ENCODE measurements at regions not wholly inside any gene's neighbourhood (a gene's known extent, or its start where the extent isn't known, plus 50 kb on each side); places are given as distances from the start of the nearest gene placed in this dataset.
"Not testable (repeated sequence)": the region's sequence is repeated elsewhere in the genome, so short reads cannot be mapped to it uniquely, and the experiment has no call there.

DNA sequence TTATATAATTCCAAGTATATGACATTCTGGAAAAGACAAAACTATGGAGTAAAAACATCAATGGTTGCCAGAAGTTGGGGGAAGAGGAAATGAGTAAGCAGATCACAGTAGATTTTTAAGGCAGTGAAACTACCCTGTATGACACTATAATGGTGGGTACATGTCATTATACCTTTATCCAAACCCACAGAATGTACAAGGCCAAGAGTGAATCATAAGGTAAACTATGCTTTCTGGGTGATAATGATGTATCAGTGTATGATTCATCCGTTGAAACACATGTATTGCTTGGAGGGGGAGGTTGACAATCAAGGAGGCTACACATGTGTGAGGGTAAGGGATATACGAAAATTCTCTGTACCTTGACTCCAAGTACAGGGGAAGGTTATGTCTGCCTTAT, 862.7 kb downstream of the PLA2G4A start:
- Mint-ChIP-seq H3K36me3 (no peaks in the 10 kb centered on the region), H3K4me3 (no peak overlapping the region), H3K27me3 (ENCODE audit: low read depth in 3 of 3) (peaks cover 0 to 1% (median 0%) of the 10 kb centered on the region in 3 donors), H3K9me3 (peaks cover 3 to 63% (median 35%) of the 10 kb centered on the region in 6 donors), H3K27ac (no peak overlapping the region), H3K4me1 (no peaks in the 10 kb centered on the region)
- DNase-seq = no peak

DNA sequence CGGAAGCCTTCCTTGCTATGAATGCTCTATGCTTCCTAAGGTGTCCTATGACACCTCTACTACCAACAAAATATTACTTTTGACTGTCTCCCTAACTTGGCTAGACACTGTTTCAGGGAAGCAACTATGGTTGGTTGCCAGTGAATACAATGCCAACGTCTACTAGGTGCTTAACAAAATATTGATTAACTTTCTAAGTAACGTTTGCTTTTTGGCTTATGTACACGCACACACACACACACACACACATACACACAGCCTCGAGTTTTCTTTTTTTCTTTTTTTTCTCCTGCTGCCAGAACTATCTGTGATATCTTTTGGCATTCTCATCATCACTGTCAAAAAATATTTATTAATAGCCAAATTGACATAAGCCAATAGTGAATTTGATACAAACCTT, 864.0 kb downstream of the PLA2G4A start:
- Mint-ChIP-seq H3K4me3 (no peak overlapping the region), H3K4me1 (no peaks in the 10 kb centered on the region), H3K9me3 (peaks cover 7 to 65% (median 39%) of the 10 kb centered on the region in 6 donors), H3K27me3 (ENCODE audit: low read depth in 3 of 3) (peaks cover 0 to 1% (median 0%) of the 10 kb centered on the region in 3 donors), H3K27ac (no peak overlapping the region), H3K36me3 (no peaks in the 10 kb centered on the region)
- no peak for DNase-seq

DNA sequence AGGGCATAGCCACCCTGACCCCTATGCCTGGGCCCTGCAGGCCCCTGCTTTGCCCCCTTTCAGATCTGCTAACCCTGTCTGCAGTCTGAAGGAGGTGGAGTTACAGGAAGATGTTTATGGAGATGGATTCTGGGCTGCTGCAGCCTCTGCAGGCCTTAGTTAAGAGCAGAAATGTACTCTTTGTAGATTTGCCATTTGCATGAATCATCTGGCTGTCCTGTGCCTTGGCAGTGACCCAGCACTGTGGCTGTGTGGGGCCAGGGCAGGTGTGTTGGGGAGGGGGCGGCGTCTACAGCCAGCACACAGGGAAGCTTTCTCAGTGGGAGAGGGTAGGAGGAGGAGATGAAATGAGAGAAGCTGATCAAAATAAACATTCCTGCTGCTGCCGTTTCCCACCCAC, 867.3 kb downstream of the PLA2G4A start:
- peaks cover 6 to 55% (median 29%) of the 10 kb centered on the region in 6 donors for H3K9me3 Mint-ChIP-seq
- H3K4me3 Mint-ChIP-seq = no peak overlapping the region
- no peak overlapping the region for H3K27ac Mint-ChIP-seq
- H3K36me3 Mint-ChIP-seq = no peaks in the 10 kb centered on the region
- H3K27me3 Mint-ChIP-seq (ENCODE audit: low read depth in 3 of 3) = peaks cover 0 to 1% (median 0%) of the 10 kb centered on the region in 3 donors
- H3K4me1 Mint-ChIP-seq = no peaks in the 10 kb centered on the region
- DNase-seq = no peak

DNA sequence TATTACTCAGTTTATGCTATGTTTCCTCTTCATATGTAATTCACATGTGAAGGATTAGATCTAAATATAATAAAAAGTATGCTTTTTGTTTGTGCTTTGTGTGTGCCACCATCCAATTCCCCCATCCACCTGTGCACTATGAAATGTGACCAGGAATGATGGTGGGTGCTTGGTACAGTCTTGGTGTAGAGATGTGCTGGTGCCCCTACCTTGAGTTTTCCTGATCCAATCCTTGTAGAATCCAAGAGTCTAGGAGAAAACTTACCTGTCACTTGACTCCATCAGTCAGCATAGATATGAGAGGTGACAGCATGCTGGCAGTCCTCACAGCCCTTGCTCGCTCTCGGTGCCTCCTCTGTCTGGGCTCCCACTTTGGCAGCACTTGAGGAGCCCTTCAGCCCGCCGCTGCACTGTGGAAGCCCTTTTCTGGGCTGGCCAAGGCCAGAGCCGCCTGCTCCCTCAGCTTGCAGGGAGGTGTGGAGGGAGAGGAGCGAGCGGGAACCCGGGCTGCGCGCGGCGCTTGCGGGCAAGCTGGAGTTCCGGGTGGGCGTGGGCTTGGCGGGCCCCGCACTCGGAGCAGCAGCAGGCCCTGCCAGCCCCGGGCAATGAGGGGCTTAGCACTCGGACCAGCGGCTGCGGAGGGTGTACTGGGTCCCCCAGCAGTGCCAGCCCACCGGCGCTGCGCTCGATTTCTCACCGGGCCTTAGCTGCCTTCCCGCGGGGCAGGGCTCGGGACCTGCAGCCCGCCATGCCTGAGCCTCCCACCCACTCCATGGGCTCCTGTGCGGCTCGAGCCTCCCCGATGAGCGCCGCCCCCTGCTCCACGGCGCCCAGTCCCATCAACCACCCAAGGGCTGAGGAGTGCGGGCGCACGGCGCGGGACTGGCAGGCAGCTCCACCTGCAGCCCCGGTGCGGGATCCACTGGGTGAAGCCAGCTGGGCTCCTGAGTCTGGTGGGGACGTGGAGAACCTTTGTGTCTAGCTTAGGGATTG, 874.7 kb downstream of the PLA2G4A start:
- not testable (repeated sequence) for H3K4me1 Mint-ChIP-seq; H3K36me3 Mint-ChIP-seq; DNase-seq; H3K27me3 Mint-ChIP-seq (ENCODE audit: low read depth in 3 of 3); H3K27ac Mint-ChIP-seq; H3K4me3 Mint-ChIP-seq
- H3K9me3 Mint-ChIP-seq = peaks cover 16 to 54% (median 23%) of the 10 kb centered on the region in 6 donors

DNA sequence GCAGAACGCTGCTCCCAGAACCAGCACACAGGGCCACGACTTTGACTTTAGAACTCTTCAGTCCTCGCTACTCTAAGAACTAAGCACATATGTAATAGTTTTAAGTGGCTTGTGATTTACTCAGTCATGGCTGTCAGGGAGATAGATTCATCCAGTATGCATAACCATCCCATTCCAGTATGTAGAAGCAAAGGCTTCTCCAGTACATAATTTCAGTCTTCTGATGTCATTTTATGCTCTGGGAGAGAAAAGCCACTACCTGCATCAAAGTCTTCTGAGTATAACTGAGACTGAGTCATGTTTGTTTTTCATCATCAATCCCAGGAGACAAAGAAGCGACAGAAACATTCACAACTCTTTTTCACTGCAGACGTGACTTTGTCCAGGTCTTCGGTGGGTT, 885.7 kb downstream of the PLA2G4A start:
- peaks cover 6 to 67% (median 39%) of the 10 kb centered on the region in 6 donors for H3K9me3 Mint-ChIP-seq
- H3K4me3 Mint-ChIP-seq = no peak overlapping the region
- no peak for DNase-seq
- H3K36me3 Mint-ChIP-seq = no peaks in the 10 kb centered on the region
- H3K27me3 Mint-ChIP-seq (ENCODE audit: low read depth in 3 of 3) = no peaks in the 10 kb centered on the region
- H3K4me1 Mint-ChIP-seq = no peaks in the 10 kb centered on the region
- no peak overlapping the region for H3K27ac Mint-ChIP-seq

DNA sequence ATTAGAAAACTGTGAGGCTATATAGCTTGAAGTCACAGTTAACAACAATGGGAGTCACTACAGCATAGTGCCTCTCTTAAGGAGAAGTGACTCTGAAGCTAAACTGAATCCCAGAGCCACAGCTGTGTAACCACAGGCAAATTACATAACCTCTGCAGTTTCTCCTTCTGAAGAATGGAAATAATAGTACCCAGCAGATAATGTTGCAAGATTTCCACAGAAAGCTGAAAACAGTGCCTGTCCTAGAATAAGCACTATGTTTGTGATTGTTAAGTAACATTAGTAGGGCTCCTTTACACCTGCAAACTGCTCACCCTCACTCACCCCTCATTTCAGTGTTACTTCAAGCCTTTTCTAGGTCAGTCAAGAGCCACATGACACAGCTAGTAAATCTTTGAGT, 886.7 kb downstream of the PLA2G4A start:
- H3K9me3 Mint-ChIP-seq = peaks cover 6 to 65% (median 33%) of the 10 kb centered on the region in 6 donors
- no peaks in the 10 kb centered on the region for H3K36me3 Mint-ChIP-seq
- H3K4me1 Mint-ChIP-seq = no peaks in the 10 kb centered on the region
- no peak overlapping the region for H3K4me3 Mint-ChIP-seq
- no peaks in the 10 kb centered on the region for H3K27me3 Mint-ChIP-seq (ENCODE audit: low read depth in 3 of 3)
- H3K27ac Mint-ChIP-seq = no peak overlapping the region
- DNase-seq = no peak

DNA sequence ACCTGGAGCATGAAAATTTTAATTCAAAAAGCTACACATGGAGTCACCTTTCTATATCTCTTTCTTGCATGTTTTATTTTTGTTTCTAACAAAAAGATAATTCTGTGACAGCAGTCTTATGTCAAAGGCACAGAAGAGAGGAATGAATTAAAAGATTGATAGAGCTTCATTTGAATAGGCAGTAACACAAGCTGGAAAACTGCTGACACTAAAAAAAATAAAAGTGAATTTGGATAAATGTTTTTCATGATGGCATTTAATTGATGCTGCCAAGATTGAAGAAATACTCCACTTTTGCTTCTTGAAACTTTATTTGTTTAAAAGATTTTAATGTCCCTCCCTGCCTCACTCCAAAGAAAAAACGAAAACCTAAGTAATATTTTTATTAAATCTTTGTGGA, 887.4 kb downstream of the PLA2G4A start:
- Mint-ChIP-seq H3K36me3 (no peaks in the 10 kb centered on the region), H3K27me3 (ENCODE audit: low read depth in 3 of 3) (no peaks in the 10 kb centered on the region), H3K4me1 (no peaks in the 10 kb centered on the region), H3K4me3 (no peak overlapping the region), H3K27ac (no peak overlapping the region), H3K9me3 (peaks cover 6 to 60% (median 27%) of the 10 kb centered on the region in 6 donors)
- no peak for DNase-seq

DNA sequence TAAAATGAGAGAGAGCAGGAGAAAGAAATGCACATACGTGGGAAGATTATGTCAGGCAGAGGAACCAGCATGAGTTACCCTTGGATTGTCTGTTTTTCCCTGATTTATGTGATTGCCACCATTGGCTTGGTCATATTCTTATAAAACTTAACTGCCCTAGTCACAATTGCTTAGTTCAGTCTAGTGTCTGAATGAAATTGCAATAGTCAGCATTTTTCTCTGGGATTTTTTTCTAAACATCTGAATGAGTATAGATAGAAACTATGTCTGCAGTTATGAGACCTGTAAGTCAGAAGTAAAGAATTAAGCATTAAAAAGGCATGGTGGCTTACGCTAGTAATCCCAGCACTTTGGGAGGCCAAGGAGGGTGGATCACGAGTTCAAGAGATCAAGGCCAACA, 889.8 kb downstream of the PLA2G4A start:
- no peak for DNase-seq
- peaks cover 9 to 62% (median 21%) of the 10 kb centered on the region in 6 donors for H3K9me3 Mint-ChIP-seq
- H3K4me3 Mint-ChIP-seq = no peak overlapping the region
- no peaks in the 10 kb centered on the region for H3K27me3 Mint-ChIP-seq (ENCODE audit: low read depth in 3 of 3)
- no peaks in the 10 kb centered on the region for H3K36me3 Mint-ChIP-seq
- H3K4me1 Mint-ChIP-seq = no peaks in the 10 kb centered on the region
- no peak overlapping the region for H3K27ac Mint-ChIP-seq

DNA sequence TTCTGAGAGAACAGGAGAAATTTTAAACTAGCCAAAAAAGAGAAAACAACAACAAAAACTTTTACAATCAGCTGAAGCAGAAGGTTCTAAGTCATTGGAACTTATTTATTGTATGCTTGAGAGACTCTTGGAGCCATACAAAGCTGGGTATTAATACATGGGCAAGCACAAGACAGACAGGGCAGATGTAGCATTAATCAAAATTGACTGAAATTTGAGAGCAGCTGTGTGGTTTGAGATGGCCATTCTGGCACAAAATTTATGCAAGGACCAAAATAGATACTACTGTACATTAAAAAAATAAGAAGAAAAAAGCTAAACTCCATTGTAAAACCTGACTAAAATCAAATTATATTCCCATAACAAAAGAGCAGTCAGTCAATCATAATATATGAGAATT, 892.5 kb downstream of the PLA2G4A start:
- no peaks in the 10 kb centered on the region for H3K4me1 Mint-ChIP-seq
- H3K36me3 Mint-ChIP-seq = no peaks in the 10 kb centered on the region

DNA sequence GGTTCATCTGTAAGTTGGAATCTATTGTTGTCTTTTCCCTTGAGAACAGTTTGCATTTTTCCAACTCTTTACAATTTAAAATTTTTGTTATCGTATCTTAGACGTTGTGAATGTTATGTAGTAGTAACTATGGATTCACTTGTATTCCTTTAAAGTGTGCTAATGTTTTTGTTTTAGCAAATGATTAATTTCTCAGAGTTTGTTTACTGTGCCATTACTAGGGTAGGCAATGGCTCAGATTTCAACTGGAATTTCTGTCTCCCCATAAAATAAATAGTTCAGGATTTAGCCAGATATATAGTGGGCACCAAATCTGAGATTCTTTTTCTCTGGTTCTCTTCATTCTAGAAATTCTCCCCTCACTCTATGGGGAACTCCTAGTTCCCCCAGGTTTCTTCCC, 896.5 kb downstream of the PLA2G4A start:
- Mint-ChIP-seq H3K4me3 (no peak overlapping the region), H3K27ac (no peak overlapping the region), H3K36me3 (peaks cover 0 to 4% (median 0%) of the 10 kb centered on the region in 3 donors), H3K27me3 (ENCODE audit: low read depth in 3 of 3) (no peaks in the 10 kb centered on the region), H3K4me1 (no peaks in the 10 kb centered on the region), H3K9me3 (peaks cover 7 to 45% (median 17%) of the 10 kb centered on the region in 6 donors)
- DNase-seq = no peak

More for the DNA sequence above, 892.5 kb downstream of the PLA2G4A start:
- Mint-ChIP-seq H3K9me3 (peaks cover 9 to 53% (median 20%) of the 10 kb centered on the region in 6 donors), H3K4me3 (no peak overlapping the region), H3K27ac (no peak overlapping the region), H3K27me3 (ENCODE audit: low read depth in 3 of 3) (no peaks in the 10 kb centered on the region)
- no peak for DNase-seq

DNA sequence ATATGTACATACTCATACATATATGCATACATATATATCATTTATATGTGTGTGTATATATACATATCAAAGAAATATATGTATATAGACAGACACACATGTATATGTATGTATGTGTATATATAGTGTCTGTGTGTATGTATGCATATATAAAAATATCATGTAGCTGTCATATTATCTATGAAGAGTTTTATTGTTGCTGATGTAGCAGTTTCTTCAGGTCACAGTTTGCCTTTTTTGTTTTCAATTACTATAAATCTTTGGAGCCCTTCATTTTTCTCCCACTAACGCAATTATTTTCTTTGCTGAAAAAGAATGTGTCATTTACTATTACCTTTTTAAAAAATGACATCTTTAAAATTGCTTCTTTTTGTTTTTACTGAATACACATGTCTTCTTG, 904.5 kb downstream of the PLA2G4A start:
- Mint-ChIP-seq H3K27me3 (ENCODE audit: low read depth in 3 of 3) (no peaks in the 10 kb centered on the region), H3K9me3 (peaks cover 2 to 49% (median 19%) of the 10 kb centered on the region in 6 donors), H3K36me3 (peaks cover 0 to 4% (median 0%) of the 10 kb centered on the region in 3 donors), H3K27ac (no peak overlapping the region), H3K4me1 (no peaks in the 10 kb centered on the region), H3K4me3 (no peak overlapping the region)
- DNase-seq = no peak

DNA sequence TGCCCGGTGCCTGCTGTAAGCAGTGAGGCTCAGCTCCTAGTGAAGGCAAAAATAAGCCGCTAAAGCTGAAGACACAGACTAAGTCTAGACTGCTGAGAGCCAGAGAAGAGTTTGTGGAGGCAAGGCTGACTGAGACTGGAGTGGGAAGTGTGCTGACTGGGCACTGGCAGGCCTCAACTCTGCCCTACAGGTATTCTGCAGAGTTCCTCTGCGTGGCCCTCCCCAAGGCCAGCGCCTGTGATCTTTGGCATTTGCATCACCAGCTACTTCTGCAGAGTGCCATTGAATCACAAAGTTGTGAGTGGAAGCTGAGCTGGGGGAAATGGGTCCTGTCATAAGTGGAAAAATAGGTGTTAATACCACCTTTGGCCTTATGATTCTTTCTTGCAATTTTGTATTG, 905.7 kb downstream of the PLA2G4A start:
- no peak overlapping the region for H3K27ac Mint-ChIP-seq
- no peaks in the 10 kb centered on the region for H3K27me3 Mint-ChIP-seq (ENCODE audit: low read depth in 3 of 3)
- H3K4me1 Mint-ChIP-seq = no peaks in the 10 kb centered on the region
- H3K9me3 Mint-ChIP-seq = peaks cover 2 to 41% (median 17%) of the 10 kb centered on the region in 6 donors
- H3K36me3 Mint-ChIP-seq = no peaks in the 10 kb centered on the region
- no peak for DNase-seq
- no peak overlapping the region for H3K4me3 Mint-ChIP-seq

DNA sequence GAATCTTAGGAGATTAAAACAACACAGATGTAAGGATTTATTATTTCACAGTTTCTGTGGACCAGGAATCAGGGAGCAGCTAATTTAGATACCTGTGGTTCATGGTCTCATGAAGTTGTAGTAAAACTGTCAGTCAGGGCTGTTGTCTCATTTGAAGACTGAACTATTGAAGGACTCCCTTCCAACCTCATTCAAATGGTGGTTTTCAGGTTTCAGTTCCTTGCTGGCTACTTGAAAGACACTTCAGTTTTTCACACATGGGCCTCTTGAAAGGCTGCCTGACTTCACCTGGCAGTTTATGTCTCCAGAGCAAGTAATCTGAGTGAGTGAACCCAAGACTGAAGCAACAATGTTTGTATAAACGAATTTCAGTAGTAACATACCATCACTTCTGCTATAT, 915.9 kb downstream of the PLA2G4A start:
- Mint-ChIP-seq H3K4me3 (no peak overlapping the region), H3K36me3 (no peaks in the 10 kb centered on the region), H3K4me1 (no peaks in the 10 kb centered on the region), H3K27ac (no peak overlapping the region), H3K27me3 (ENCODE audit: low read depth in 3 of 3) (no peaks in the 10 kb centered on the region), H3K9me3 (peaks cover 5 to 28% (median 10%) of the 10 kb centered on the region in 6 donors)
- DNase-seq = no peak

DNA sequence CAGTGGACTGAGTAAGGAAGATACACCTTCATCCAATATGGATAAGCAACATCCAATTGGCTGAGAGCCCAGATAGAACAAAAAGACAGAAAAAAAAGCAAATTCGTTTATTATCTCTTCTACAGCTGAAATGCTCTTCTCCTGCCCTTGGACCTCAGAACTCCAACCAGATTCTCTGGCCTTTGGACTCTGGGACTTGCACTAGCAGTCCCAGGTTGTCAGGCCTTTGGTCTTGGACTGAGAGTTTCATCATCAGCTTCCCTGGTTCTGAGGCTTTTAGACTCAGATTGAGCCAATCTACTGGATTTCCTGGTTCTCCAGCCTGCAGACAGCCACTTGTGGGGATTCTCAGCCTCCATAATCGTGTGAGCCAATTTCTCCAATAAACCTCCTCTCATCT, 926.8 kb downstream of the PLA2G4A start:
- Mint-ChIP-seq H3K27me3 (ENCODE audit: low read depth in 3 of 3) (peaks cover 0 to 3% (median 2%) of the 10 kb centered on the region in 3 donors), H3K27ac (no peak overlapping the region), H3K4me3 (no peak overlapping the region), H3K4me1 (no peaks in the 10 kb centered on the region), H3K9me3 (peaks cover 0 to 32% (median 10%) of the 10 kb centered on the region in 6 donors), H3K36me3 (no peaks in the 10 kb centered on the region)
- no peak for DNase-seq
